Transverse colon (tissue), 3 donors: ENCODE measurements at regions not wholly inside any gene's neighbourhood (a gene's known extent, or its start where the extent isn't known, plus 50 kb on each side); places are given as distances from the start of the nearest gene placed in this dataset.

Experiments used
- EP300 ChIP-seq: sonication (generic); formaldehyde crosslinking; IDR thresholded peaks from one replicate; pipeline ENCODE4 v1.6.1; 2017; ENCODE audit warnings: antibody characterized with exemption, low read depth
- POLR2A ChIP-seq: fragments of 450-650 bp; IDR thresholded peaks from one replicate; pipeline ENCODE4 v1.6.1; 2016; ENCODE audit warnings: antibody characterized with exemption, mild to moderate bottlenecking, moderate library complexity
- TF ChIP-seq, protein P1 (sequence below), 5 experiments: fragments of 200-600 bp in 3 of 5; fragments of 450-650 bp in 2 of 5; sonication (generic) in 3 of 5; IDR thresholded peaks; 1 replicate in 2 of 5; 2 replicates in 3 of 5; pipeline ENCODE4 v1.5.1; 2016 to 2017; ENCODE audit warnings: antibody characterized with exemption in 5 of 5, inconsistent platforms in 3 of 5, mild to moderate bottlenecking in 2 of 5, moderate library complexity in 1 of 5

DNA sequence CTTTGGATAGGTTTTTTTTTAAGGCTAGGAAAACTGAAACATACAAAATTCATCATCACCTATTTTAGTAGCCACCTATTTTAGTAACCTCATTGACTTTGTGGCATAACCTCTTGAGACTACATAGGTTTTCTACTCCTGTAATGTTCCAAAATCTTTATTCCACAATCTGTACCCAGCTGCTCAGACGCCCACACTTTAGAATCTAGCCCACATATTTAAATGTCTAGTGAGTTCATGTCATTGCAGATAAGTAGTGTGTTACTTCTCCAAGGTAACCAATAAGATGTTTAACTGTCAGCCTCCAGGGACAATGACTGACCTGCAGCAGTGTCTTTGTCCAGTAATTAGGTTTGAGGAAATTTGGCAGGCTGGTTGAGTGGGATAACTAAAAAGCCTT is 330.2 kb downstream of the MZT1 start:
- TF ChIP-seq POLR2A: no peak
- no peak for TF ChIP-seq EP300
- TF ChIP-seq, protein P1, sequence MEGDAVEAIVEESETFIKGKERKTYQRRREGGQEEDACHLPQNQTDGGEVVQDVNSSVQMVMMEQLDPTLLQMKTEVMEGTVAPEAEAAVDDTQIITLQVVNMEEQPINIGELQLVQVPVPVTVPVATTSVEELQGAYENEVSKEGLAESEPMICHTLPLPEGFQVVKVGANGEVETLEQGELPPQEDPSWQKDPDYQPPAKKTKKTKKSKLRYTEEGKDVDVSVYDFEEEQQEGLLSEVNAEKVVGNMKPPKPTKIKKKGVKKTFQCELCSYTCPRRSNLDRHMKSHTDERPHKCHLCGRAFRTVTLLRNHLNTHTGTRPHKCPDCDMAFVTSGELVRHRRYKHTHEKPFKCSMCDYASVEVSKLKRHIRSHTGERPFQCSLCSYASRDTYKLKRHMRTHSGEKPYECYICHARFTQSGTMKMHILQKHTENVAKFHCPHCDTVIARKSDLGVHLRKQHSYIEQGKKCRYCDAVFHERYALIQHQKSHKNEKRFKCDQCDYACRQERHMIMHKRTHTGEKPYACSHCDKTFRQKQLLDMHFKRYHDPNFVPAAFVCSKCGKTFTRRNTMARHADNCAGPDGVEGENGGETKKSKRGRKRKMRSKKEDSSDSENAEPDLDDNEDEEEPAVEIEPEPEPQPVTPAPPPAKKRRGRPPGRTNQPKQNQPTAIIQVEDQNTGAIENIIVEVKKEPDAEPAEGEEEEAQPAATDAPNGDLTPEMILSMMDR (IDR thresholded peaks at IDR 0.05): no peak
